NCI-H2196 (cell line): ENCODE measurements at regions not wholly inside any gene's neighbourhood (a gene's known extent, or its start where the extent isn't known, plus 50 kb on each side); places are given as distances from the start of the nearest gene placed in this dataset.

Experiments
- DNase-seq: peaks from one replicate; lab custom pipeline; 2025; ENCODE audit not compliant: unreplicated experiment; lab: John Stamatoyannopoulos, UW

DNA sequence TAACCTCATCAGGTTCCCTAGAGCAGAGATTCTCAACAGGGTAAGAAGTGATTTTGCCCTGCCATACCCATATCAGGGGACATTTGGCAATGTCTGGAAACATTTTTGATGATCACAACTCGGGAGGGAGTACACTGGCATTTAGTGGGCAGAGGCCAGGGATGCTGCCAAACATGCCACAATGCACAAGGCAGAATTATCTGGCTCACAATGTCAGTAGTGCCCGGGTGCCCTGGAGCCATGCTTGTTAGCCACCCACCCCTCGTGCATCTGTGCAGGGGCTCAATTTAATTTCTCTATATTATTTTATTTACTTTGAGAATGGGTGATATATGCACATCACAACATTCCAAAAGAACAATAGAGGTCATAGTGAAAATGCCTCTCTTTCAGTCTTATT, 82.0 kb upstream of the DHX15 start:
- no peak for DNase-seq

DNA sequence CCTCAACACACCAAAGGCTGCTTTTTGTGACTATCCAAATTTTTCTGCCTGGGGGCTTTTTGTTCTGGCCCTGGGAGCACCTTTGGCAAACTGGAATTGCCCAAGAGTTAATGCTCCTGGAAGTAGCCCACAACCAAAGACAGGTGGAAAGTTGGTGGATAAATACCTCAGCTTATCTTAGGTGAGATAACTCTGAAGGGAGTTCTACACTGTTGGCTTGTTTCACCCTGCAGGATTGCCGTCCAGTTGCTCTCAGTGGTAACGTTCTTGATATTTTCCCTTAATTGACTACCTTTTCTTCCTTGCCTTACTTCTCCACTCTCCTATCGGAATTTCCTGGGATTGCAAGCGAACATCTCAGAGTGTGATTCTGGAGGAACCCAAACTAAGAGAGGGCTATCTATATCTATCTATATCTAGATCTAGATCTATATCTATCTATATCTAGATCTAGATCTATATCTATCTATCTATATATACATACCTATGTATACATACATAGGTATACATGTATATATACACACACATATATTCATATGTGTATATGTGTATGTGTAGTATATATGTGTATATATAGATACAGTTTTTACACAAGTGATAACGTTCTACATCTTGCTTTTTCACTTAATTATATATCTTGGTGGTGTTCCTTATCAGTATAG, 82.6 kb upstream of the DHX15 start:
- no peak for DNase-seq

- DNase-seq = no peak
These were observed 84.6 kb upstream of the DHX15 start for GRCh38 chr4:24668956-24669355.

DNA sequence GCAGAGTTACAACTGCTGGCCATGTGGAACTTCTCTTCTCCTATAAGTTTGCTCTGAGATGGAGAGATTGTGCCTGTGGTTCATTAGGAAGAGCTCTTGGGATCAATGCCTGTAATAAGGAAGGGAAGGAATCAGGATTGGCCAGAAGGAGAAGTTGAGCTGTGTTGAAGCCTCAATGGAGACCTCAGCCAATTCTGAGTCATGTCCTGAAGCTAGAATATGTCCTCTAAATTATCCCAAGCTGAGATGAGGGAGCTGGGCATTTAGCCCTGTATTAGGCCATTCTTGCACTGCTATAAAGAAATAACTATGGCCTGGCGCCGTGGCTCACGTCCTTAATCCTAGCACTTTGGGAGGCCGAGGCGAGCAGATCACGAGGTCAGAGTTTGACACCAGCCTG, 85.4 kb upstream of the DHX15 start:
- no peak for DNase-seq

DNA sequence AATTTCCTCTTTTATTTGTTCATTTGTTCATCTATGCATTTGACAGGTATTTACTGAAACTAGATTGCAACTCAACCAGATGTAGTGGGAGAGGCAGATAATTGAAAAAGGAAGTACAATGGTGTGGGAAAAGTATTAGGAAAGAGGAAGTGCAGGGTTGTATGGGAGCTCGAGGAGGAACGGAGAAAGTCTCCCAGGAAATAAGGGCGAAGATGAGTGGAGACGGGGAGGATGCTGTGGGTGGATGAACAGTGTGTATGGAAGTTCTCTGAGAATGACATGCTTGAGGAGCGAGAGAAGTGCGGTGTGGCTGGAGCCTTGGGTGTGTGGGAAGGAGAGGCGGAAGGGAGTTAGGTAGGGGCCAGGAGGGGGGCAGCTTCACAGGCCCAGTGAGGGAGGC, 87.5 kb upstream of the DHX15 start:
- DNase-seq = no peak

DNA sequence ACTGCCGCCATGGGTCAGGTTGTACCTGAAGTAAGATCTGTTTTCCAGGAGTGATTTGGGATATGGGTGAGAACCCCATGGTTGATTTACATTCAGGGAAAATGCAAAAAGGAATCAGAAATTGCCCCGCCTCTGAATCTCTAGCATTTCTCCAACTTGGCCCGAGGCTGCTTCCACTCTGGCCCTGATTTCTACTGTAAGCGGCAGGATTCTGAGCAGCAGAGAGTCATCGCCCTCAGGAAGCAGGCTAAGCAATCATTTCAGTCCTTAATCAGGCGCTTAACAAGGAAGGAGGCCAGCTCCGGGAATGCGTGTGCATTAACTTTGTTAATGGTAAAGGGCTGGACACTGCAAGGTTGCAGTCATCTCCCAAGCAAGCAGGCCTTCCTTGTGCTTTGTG, 88.5 kb upstream of the DHX15 start:
- no peak for DNase-seq

DNA sequence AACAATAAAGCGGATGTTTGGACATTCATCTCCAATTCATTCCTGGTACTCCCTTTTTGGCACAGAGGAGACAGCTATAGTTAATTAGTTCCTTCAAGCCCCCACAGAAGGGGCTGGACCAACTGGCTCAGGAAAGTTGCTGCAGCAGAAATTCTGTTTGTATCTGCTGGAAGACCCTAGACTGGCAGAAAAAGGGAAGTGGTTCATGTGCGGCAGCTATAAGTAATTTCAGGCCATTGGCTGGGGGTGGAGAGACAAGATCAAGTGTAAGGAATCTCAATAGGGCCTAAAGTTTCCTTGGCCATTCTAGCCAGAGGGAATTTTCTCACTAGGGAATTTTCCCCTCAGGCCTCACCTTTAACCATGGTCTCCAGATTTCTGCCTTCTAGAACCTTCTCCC, 89.9 kb upstream of the DHX15 start:
- DNase-seq = no peak

DNA sequence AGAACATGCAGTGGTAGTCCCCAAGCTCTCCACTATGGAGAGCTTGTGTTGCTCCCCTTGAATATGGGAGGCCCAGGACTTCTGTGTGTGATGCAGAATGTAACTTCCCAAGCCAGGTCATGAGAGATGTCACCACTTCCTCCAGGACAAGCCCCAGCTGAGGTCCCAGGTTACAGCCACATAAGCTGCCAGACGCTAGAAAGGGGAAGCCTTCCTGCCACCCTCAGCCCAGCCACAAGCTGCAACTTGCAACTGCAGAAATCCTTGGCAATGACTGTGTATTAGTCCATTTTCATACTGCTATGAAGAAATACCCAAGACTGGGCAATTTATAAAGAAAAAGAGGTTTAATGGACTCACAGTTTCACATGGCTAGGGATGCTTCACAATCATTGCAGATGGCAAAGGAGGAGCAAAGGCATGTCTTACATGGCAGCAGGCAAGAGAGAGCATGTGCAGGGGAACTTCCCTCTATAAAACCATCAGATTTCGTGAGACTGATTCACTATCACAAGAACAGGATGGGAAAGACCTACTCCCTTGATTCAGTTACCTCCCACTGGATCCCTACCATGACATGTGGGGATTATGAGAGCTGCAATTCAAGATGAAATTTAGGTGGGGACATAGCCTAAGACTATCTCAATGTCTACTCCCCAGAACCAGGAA, 91.5 kb upstream of the DHX15 start:
- DNase-seq = no peak

DNA sequence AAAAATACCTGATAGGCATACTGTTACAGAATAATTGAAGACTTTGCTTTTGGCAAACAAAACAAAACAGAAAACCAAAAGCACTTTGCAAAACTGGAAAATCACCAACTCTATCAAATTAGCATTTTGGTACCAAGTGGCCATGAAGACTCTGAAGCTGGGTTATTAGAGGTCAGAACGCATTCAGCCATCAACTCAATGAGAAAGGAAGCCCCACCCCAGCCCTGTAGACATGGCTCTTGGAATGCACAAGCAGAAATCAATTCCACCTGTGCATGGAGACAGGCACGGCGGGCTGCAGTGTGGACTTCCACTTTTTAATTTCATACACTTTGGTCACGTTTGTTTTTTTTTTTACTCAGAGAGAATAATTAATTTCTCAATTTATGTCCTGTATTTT, 93.6 kb upstream of the DHX15 start:
- no peak for DNase-seq

- DNase-seq = no peak
These were observed 96.5 kb upstream of the DHX15 start for GRCh38 chr4:24680746-24681448.

GRCh38 chr4:24683116-24683515, 98.8 kb upstream of the DHX15 start:
- DNase-seq = no peak

GRCh38 chr4:24686866-24687692, 102.7 kb upstream of the DHX15 start:
- no peak for DNase-seq

DNA sequence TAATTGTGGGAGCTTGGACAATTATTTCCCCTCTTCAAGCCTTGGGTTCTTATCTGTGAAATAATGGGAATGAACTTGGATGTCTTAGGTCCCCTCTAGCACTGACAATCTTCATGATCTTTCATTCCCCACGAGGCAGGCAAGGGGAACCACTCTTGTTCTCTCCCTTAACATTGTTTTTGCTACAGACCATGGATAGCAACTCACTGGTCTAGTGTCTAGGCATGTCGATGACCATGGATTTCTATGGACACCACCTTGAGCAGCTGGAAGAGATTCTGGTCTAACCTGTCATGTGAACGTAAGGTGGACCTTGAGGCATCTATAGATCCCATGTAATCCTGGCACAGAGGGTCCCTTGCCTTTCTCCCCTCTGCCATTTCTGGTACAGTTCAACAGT, 104.1 kb upstream of the DHX15 start:
- DNase-seq = no peak

- DNase-seq = no peak
These were observed 104.9 kb upstream of the DHX15 start for GRCh38 chr4:24689212-24689611.

DNA sequence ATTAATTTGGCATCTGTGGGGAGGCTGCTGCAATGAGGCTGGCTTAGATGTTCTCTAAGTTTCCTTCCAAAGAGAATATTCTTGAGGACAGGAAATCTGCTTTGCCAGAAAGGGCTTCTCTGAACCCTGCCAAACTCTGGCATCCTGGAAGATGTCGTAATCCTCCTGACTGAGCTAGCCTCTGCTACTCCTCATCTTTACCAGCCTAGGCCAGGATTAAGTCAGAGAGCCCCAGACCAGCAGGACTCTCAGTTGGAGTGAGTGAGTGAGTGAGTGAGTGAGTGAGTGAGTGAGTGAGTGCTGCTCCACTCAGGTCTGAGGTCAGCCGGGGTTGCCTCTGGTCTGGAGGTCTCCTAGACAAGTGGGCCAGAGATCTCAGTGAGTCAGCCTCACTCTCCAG, 104.9 kb upstream of the SOD3 start:
- no peak for DNase-seq

DNA sequence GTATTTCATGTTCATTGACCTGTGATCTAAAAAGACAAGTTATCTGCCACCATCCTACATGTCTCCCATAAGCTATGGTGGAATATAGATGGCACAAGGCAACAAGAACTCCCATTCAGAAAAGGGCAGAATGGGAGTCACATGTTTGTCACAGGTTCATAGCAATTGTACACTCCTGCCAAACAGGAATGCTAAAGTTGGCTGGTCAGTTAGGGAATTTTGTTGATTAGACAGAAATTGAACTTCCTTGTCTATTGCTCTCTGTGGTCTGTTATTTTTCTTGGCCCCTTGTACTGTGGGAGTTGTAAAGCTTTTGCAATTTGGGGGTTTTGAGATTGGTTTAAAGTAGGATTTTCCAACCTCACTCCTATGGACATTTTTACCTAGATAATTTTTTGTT, 101.7 kb upstream of the SOD3 start:
- no peak for DNase-seq

DNA sequence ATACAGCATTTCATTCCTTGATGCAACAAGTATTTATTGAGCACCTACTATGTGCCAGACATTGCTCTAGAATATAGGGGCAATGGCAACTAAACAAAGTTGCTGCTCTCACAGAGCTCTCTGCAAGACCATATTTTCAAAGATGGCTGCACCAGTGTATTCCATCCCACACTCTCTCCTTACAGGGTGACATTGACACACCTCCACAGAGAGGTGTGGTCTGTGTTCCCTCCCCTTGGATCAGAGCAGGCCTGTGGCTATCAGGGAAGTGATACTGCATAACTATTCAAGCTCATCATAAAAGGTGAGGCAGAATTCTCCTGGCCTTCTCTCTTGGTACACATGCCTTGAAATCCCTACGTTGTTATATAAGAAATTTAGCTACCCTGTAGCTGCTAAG, 95.3 kb upstream of the SOD3 start:
- no peak for DNase-seq

DNA sequence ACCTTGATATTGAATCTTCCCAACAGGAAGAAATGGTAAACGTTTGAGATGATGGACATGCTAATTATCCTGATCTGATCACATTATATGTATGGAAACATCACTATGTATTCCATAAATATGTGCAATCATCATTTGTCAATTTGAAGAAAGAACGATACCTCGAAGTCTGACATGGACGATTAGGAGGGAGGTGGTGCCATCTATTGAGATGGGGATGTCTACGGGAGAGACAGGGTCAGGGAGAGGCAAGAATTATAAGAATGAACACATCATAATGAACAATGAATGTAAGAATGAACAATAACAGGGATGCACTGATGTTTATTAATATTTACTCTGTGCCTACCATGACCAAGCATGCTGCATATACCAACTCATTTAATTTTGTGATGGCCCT, 93.7 kb upstream of the SOD3 start:
- no peak for DNase-seq

GRCh38 chr4:24702281-24702680, 93.1 kb upstream of the SOD3 start:
- DNase-seq = no peak

DNA sequence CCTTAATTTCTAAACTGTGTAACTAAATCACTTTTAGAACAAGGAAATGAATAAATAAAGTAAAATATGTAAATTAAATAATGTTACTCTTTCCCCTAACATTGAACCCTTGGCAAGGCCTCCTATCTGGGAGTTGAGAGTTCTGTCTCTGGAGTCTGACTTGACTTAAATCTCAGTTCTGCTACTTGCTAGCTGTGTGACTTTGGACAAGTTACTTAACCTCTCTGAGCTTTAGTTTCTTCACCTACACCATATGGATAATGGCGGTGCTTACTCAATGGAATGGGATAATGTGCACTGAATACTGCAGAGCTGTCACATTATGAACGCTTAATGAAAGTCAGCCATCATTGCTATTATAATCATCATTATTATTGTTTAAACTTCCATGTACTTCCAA, 92.1 kb upstream of the SOD3 start:
- DNase-seq = no peak

- no peak for DNase-seq
These were observed 91.2 kb upstream of the SOD3 start for GRCh38 chr4:24704149-24704548.
